ENCODE measurements at regions not wholly inside any gene's neighbourhood (a gene's known extent, or its start where the extent isn't known, plus 50 kb on each side); places are given as distances from the start of the nearest gene placed in this dataset.

DNA sequence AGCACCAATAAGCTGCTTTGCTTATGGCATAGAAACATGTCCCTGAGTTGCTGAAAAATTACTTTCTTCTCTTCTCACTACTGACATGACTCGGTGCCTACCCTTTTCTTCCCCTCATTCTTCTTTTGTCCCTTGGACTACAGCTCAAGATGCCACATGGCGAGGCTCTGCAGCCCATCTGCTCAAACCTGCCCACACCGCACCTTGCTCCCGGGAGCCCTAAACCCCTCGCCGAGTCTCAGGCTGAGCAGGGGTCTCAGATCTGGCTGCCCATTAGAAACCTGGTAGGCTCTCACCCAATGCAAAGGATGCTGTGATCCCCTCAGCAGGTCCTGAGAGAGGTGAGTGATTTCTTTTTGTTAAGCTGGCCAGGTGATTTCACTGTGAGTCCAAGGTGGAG lies 251.7 kb upstream of the IRX1 start:
- Histone ChIP-seq H3K9ac (ENCODE audit: insufficient read depth in 1 of 2, low read depth in 2 of 2, low read length in 2 of 2) (no peak overlapping the region), H3K9me3 (replicated peaks; ENCODE audit: control insufficient read depth, insufficient read depth, low read depth, low read length) (no peaks in the 10 kb centered on the region), H3K9me1 (ENCODE audit: control insufficient read depth, insufficient read depth, low read length) (peaks cover 2% of the 10 kb centered on the region), H3K4me3 (no peak overlapping the region), H3K79me2 (ENCODE audit: control insufficient read depth, insufficient read depth, low read length) (no peaks in the 10 kb centered on the region), H3K27ac (ENCODE audit: extremely low read depth, low read depth, low read length) (no peak overlapping the region), H3K27me3 (ENCODE audit: control insufficient read depth in 2 of 2, insufficient read depth in 2 of 2, low read length in 2 of 2) (peaks cover 3 to 31% of the 10 kb centered on the region in 2 experiments; a peak in 3 of 5 replicates), H3K36me3 (ENCODE audit: control insufficient read depth, insufficient read depth, low read length) (no peaks in the 10 kb centered on the region), H2AFZ (ENCODE audit: low read depth, low read length) (no peak overlapping the region), H3K4me1 (replicated peaks in 1 of 2; ENCODE audit: control insufficient read depth in 2 of 2, insufficient read depth in 2 of 2, low read length in 2 of 2) (no peaks in the 10 kb centered on the region), H4K20me1 (replicated peaks; ENCODE audit: control insufficient read depth, insufficient read depth, low read length) (no peaks in the 10 kb centered on the region), H3K4me2 (ENCODE audit: insufficient read depth, low read length) (no peak overlapping the region)
- BruUV-seq (replicated peaks): no TSS peak
- in situ Hi-C loops (cut with MboI) (no loop called here), intact Hi-C loops (cut with micrococcal nuclease) (no loop called here)
- ChIA-PET POLR2A (no interaction called here), CTCF (ENCODE audit: low intra/inter-chr PET ratio) (no interaction called here)
- WGBS (ENCODE audit: insufficient coverage, low coverage, missing lambda C conversion rate): 0% methylated on average over 6 of the region's 6 CpGs
- no peak for FAIRE-seq
- TF ChIP-seq TGIF2 (CRISPR knock-in tag; IDR thresholded peaks at IDR 0.05) (no peak), SAP30 (IDR thresholded peaks at IDR 0.05; ENCODE audit: borderline replicate concordance, insufficient read depth, low read depth, low read length, poor library complexity, severe bottlenecking) (no peak), RNF2 (IDR thresholded peaks at IDR 0.05) (no peak), FOXM1 (IDR thresholded peaks at IDR 0.05; ENCODE audit: low read depth) (no peak), FOXM1 (CRISPR knock-in tag; IDR thresholded peaks at IDR 0.05; ENCODE audit: low read depth) (no peak), HIVEP1 (CRISPR knock-in tag; IDR thresholded peaks at IDR 0.05) (no peak), BHLHE40 (IDR thresholded peaks at IDR 0.05; ENCODE audit: low read length) (no peak), ARHGAP35 (IDR thresholded peaks at IDR 0.05; ENCODE audit: partially characterized antibody) (no peak), HCFC1 (IDR thresholded peaks at IDR 0.05; ENCODE audit: low read depth, low read length) (no peak), ZNF668 (CRISPR knock-in tag; IDR thresholded peaks at IDR 0.05) (no peak), KDM5B (IDR thresholded peaks at IDR 0.05; ENCODE audit: insufficient replicate concordance, low read depth, low read length) (no peak), ZNF174 (CRISPR knock-in tag; IDR thresholded peaks at IDR 0.05) (no peak)
- TF ChIP-seq, protein P1, sequence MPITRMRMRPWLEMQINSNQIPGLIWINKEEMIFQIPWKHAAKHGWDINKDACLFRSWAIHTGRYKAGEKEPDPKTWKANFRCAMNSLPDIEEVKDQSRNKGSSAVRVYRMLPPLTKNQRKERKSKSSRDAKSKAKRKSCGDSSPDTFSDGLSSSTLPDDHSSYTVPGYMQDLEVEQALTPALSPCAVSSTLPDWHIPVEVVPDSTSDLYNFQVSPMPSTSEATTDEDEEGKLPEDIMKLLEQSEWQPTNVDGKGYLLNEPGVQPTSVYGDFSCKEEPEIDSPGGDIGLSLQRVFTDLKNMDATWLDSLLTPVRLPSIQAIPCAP (CRISPR knock-in tag; IDR thresholded peaks at IDR 0.05; ENCODE audit: borderline replicate concordance): no peak
- TF ChIP-seq, protein P2, sequence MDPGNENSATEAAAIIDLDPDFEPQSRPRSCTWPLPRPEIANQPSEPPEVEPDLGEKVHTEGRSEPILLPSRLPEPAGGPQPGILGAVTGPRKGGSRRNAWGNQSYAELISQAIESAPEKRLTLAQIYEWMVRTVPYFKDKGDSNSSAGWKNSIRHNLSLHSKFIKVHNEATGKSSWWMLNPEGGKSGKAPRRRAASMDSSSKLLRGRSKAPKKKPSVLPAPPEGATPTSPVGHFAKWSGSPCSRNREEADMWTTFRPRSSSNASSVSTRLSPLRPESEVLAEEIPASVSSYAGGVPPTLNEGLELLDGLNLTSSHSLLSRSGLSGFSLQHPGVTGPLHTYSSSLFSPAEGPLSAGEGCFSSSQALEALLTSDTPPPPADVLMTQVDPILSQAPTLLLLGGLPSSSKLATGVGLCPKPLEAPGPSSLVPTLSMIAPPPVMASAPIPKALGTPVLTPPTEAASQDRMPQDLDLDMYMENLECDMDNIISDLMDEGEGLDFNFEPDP (CRISPR knock-in tag; IDR thresholded peaks at IDR 0.05): no peak
- no peak for DNase-seq (ENCODE audit: extremely low read depth in 1 of 4, low spot score in 3 of 4)
- ATAC-seq: no peak
